ENCODE measurements at regions not wholly inside any gene's neighbourhood (a gene's known extent, or its start where the extent isn't known, plus 50 kb on each side); places are given as distances from the start of the nearest gene placed in this dataset.

- ChIA-PET CTCF (no interaction called here), POLR2A (no interaction called here)
- no peak for DNase-seq
- no peaks in the 10 kb centered on the region for H3K4me1 Mint-ChIP-seq
- H3K4me3 Mint-ChIP-seq, result no peak overlapping the region
- no peaks in the 10 kb centered on the region for H3K36me3 Mint-ChIP-seq (ENCODE audit: low read depth)
- H3K27ac Mint-ChIP-seq, result no peak overlapping the region
- H3K27me3 Mint-ChIP-seq, result no peaks in the 10 kb centered on the region
- H3K9me3 Mint-ChIP-seq, result no peaks in the 10 kb centered on the region
Measured at GRCh38 chr1:3954170-3955169, 54.4 kb upstream of the C1orf174 start.

DNA sequence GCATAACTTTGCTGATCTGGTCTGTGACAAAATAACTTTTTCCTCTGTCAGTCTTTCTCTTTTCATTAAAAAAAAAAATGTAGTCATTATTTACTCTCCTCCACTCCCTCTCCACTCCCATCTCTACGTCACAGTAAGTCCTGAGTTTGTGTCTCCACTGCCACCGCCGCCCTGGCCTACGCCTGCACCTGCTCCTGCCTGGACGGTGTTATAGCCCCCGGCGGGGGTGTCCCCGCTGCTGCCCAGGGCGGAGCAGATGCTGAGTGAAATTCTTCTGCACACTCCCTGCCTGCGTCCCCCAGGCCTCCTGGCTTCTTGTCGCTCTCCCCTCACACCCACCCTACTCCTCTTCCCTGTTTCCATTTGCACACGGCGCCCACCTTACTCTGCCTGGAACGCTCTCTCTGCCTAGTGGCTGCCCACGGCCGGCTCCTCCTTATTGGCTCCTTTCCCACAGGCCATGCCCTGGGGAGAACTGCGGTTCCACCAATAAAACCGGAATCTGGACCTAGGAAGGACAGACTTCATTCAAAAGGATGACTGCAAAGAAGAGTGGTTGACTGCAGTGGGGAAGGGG lies 55.2 kb upstream of the C1orf174 start:
- POLR2A ChIA-PET, result no interaction called here
- no peaks in the 10 kb centered on the region for H3K9me3 Mint-ChIP-seq
- CTCF ChIA-PET, result no interaction called here
- H3K4me1 Mint-ChIP-seq, result no peaks in the 10 kb centered on the region
- DNase-seq, result no peak
- H3K4me3 Mint-ChIP-seq, result no peak overlapping the region
- H3K36me3 Mint-ChIP-seq (ENCODE audit: low read depth), result no peaks in the 10 kb centered on the region
- H3K27me3 Mint-ChIP-seq, result no peaks in the 10 kb centered on the region
- no peak overlapping the region for H3K27ac Mint-ChIP-seq

DNA sequence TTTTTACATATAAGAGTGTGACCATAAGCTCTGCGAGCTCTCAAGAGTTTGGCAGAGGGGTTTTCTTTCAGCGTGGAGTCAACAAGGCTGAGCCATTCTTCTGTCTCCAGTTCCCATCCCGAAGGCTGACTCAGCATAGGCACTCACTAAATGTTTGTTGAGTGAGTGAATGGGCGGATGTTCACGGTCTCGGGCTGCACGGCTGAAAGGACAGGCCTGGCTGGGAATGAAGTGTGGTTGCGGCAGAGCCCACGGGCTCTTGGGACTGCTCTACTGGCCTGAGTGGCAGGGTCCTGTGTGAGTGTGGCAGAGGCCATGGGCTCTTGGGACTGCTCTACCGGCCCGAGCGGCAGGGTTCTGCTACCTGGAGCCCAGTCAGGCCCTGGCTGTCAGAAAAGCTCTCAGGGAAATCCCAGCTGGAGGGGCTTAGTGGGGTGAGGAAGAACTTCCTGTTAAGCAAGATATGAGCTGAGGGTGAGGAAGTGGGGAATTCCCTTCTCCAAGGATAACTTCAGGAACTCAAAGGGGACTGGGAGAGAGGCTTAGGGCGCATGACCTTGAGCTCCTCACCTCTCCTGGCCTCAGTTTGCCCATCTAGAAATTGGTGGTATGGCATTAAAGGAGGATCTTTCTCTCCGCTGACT lies 56.6 kb upstream of the C1orf174 start:
- Mint-ChIP-seq H3K36me3 (ENCODE audit: low read depth) (no peaks in the 10 kb centered on the region), H3K4me1 (no peaks in the 10 kb centered on the region), H3K9me3 (no peaks in the 10 kb centered on the region), H3K27ac (no peak overlapping the region), H3K4me3 (no peak overlapping the region), H3K27me3 (no peaks in the 10 kb centered on the region)
- ChIA-PET POLR2A (no interaction called here), CTCF (no interaction called here)
- no peak for DNase-seq

DNA sequence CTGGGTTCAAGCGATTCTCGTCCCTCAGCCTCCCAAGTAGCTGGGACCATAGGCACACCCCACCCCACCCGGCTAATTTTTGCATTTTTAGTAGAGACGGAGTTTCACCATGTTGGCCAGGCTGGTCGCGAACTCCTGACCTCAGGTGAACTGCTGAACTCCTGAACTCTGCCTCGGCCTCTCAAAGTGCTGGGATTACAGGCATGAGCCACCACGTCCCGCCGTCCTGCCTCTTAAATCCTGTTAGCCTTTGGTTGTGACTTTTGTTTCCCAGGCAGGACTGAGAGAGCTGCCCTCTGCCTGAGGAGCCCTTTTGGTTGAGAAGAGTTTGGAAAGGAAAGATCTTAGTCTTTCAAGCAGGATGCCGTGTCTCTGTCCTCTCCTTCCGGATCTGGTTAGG lies 59.3 kb upstream of the C1orf174 start:
- Mint-ChIP-seq H3K27me3 (no peaks in the 10 kb centered on the region), H3K9me3 (no peaks in the 10 kb centered on the region), H3K4me3 (no peak overlapping the region), H3K27ac (no peak overlapping the region), H3K36me3 (ENCODE audit: low read depth) (no peaks in the 10 kb centered on the region), H3K4me1 (no peaks in the 10 kb centered on the region)
- CTCF ChIA-PET, result no interaction called here
- POLR2A ChIA-PET, result no interaction called here
- no peak for DNase-seq

- POLR2A ChIA-PET, result no interaction called here
- Mint-ChIP-seq H3K4me3 (no peak overlapping the region), H3K36me3 (ENCODE audit: low read depth) (no peaks in the 10 kb centered on the region), H3K9me3 (no peaks in the 10 kb centered on the region), H3K4me1 (no peaks in the 10 kb centered on the region), H3K27ac (no peak overlapping the region), H3K27me3 (no peaks in the 10 kb centered on the region)
- DNase-seq, result no peak
- CTCF ChIA-PET, result no interaction called here
Measured at GRCh38 chr1:3963554-3963953, 63.5 kb upstream of the C1orf174 start.

GRCh38 chr1:3965693-3966092 lies 65.6 kb upstream of the C1orf174 start:
- H3K4me1 Mint-ChIP-seq, result no peaks in the 10 kb centered on the region
- H3K36me3 Mint-ChIP-seq (ENCODE audit: low read depth), result no peaks in the 10 kb centered on the region
- POLR2A ChIA-PET, result no interaction called here
- H3K4me3 Mint-ChIP-seq, result no peak overlapping the region
- H3K27me3 Mint-ChIP-seq, result no peaks in the 10 kb centered on the region
- CTCF ChIA-PET, result no interaction called here
- H3K27ac Mint-ChIP-seq, result no peak overlapping the region
- H3K9me3 Mint-ChIP-seq, result no peaks in the 10 kb centered on the region
- no peak for DNase-seq

- no peaks in the 10 kb centered on the region for H3K27me3 Mint-ChIP-seq
- no peak overlapping the region for H3K4me3 Mint-ChIP-seq
- no peaks in the 10 kb centered on the region for H3K4me1 Mint-ChIP-seq
- no peak for DNase-seq
- no peak overlapping the region for H3K27ac Mint-ChIP-seq
- CTCF ChIA-PET, result interaction anchor here (1.2 kb wide), 1 partner anchor 10 kb away, joined by 3 read pairs; no protein-coding TSS in a partner anchor
- no peaks in the 10 kb centered on the region for H3K36me3 Mint-ChIP-seq (ENCODE audit: low read depth)
- no peaks in the 10 kb centered on the region for H3K9me3 Mint-ChIP-seq
- POLR2A ChIA-PET, result no interaction called here
Measured at GRCh38 chr1:3968851-3969250, 68.8 kb upstream of the C1orf174 start.

GRCh38 chr1:3971981-3972380 lies 71.9 kb upstream of the C1orf174 start:
- POLR2A ChIA-PET, result no interaction called here
- Mint-ChIP-seq H3K4me3 (no peak overlapping the region), H3K36me3 (ENCODE audit: low read depth) (no peaks in the 10 kb centered on the region), H3K27me3 (no peaks in the 10 kb centered on the region), H3K9me3 (no peaks in the 10 kb centered on the region), H3K4me1 (no peaks in the 10 kb centered on the region), H3K27ac (no peak overlapping the region)
- DNase-seq, result no peak
- CTCF ChIA-PET, result no interaction called here

DNA sequence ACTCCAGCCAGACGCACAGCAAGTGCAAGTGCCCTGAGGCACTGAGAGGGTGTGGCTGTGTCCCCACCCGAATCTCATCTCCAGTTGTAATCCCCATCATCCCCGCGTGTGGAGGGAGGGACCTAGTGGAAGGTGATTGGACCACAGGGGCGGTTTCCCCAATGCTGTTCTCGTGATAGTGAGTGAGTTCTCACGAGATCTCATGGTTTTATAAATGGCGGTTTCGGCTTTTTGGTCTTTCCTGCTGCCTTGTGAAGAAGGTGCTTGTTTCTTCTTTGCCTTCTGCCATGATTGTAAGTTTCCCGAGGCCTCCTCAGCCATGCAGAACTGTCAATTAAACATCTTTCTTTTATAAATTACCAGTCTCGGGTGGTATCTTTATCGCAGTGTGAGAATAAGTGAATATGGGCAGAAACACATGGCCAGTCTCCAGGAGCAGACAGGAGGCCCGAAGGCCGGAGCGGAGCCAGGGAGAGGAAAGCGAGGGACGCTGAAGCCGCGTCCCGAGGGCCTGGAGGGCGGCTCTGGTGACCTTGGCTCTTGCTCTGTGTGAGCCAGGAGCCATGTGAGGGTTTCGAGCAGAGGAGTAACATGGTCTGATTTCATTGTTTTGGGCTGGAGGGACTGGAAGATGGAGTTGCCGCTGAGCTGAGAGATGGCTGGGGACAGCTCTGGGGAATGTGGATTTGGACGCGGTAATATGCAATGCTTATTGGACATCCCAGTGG lies 76.0 kb upstream of the C1orf174 start:
- POLR2A ChIA-PET, result no interaction called here
- H3K9me3 Mint-ChIP-seq, result no peaks in the 10 kb centered on the region

GRCh38 chr1:3976821-3977220 lies 76.7 kb upstream of the C1orf174 start:
- no peaks in the 10 kb centered on the region for H3K4me1 Mint-ChIP-seq
- no peaks in the 10 kb centered on the region for H3K27me3 Mint-ChIP-seq
- CTCF ChIA-PET, result no interaction called here
- no peaks in the 10 kb centered on the region for H3K9me3 Mint-ChIP-seq
- DNase-seq, result no peak
- POLR2A ChIA-PET, result no interaction called here
- H3K36me3 Mint-ChIP-seq (ENCODE audit: low read depth), result no peaks in the 10 kb centered on the region
- no peak overlapping the region for H3K27ac Mint-ChIP-seq
- no peak overlapping the region for H3K4me3 Mint-ChIP-seq

More for the DNA sequence above, 76.0 kb upstream of the C1orf174 start:
- Mint-ChIP-seq H3K27ac (no peak overlapping the region), H3K27me3 (no peaks in the 10 kb centered on the region), H3K36me3 (ENCODE audit: low read depth) (no peaks in the 10 kb centered on the region), H3K4me1 (no peaks in the 10 kb centered on the region), H3K4me3 (no peak overlapping the region)
- CTCF ChIA-PET, result no interaction called here
- DNase-seq, result no peak

DNA sequence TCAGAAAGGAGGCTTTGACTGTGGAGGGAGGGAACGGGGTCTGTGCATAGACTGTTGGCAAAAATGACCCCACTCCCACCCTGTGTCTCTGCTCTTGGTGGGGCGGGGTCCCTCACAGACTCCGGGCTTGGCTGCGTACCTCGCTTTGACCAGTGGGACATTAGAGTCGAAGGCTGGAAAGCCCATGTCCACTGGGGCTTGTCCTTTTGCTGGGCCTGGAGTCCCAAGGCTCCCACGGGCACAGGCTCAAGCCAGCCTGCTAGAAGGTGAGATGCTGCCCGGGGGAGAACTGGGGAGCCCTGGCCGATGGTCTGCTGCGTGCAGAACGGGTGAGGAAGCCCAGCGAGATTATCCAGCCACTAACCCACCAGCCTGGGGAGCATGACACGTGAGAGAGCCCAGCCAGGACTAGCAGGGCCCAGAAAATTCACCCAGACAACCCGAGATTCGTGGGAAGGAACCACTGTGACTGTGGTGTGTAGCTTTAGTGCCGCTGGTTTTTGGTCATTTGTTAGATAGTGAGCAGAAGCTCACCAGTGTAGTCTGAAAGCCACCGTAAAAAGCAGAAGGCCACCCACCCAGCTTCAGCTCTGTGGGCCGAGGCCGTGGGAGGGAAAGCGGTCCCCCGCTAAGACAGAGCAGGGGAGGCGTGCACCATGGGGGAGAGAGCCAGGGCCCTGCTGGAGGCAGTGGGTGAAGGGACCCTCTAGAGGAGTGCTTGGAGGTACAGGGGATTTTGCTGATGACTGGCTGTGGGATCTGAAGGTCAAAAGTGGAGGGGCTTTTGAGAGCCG lies 78.3 kb upstream of the C1orf174 start:
- H3K27me3 Mint-ChIP-seq, result peaks cover 2% of the 10 kb centered on the region
- no peaks in the 10 kb centered on the region for H3K9me3 Mint-ChIP-seq
- no peaks in the 10 kb centered on the region for H3K36me3 Mint-ChIP-seq (ENCODE audit: low read depth)
- CTCF ChIA-PET, result interaction anchor here (1.2 kb wide), 1 partner anchor 10 kb away, joined by 3 read pairs; no protein-coding TSS in a partner anchor
- POLR2A ChIA-PET, result no interaction called here
- no peak for DNase-seq
- H3K4me3 Mint-ChIP-seq, result no peak overlapping the region
- no peaks in the 10 kb centered on the region for H3K4me1 Mint-ChIP-seq
- H3K27ac Mint-ChIP-seq, result no peak overlapping the region

DNA sequence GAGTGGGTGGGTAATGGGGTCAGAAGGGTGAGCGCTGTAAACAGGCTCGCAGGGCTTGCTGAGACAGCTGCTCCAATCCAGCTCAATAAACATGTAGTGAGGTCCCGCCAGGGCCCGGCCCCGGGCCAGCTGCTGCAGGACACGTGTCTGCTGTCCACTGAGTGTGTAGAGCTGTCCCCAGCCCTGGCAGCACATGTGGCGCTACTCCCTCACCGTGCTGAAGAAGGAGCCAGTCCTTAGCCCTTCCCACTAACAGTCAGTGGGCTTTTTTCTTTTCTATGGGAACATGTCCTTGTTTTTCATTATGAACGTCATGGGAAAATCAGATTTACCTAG lies 78.9 kb upstream of the C1orf174 start:
- no peak for DNase-seq
- Mint-ChIP-seq H3K4me3 (no peak overlapping the region), H3K4me1 (no peaks in the 10 kb centered on the region), H3K27me3 (peaks cover 2% of the 10 kb centered on the region), H3K9me3 (no peaks in the 10 kb centered on the region), H3K36me3 (ENCODE audit: low read depth) (no peaks in the 10 kb centered on the region), H3K27ac (no peak overlapping the region)
- ChIA-PET POLR2A (no interaction called here), CTCF (interaction anchor here (1.2 kb wide), 1 partner anchor 11 kb away, joined by 3 read pairs; no protein-coding TSS in a partner anchor)
